ENCODE measurements at regions not wholly inside any gene's neighbourhood (a gene's known extent, or its start where the extent isn't known, plus 50 kb on each side); places are given as distances from the start of the nearest gene placed in this dataset.

DNA sequence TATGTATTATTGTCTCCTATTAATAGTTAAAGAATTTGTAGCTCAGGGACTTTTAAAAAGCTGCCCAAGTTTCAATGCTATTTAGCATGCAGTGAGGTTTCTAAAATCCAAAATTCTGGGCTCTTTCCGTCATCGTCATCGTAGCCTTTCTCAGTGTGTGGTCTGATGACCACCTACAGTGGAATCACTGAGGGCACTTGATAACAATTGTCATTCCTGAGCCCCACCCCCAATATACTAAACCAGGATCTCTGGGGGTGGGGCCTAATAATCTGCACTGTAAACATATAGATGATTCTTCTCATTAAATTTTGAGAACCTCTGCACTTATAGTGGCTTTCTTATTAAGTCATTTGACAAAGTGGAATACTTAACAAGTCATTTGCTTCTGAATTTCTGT, 674.8 kb downstream of the PLPP3 start:
- DNase-seq (ENCODE audit: low spot score), result no peak
- TF ChIP-seq, protein P1, sequence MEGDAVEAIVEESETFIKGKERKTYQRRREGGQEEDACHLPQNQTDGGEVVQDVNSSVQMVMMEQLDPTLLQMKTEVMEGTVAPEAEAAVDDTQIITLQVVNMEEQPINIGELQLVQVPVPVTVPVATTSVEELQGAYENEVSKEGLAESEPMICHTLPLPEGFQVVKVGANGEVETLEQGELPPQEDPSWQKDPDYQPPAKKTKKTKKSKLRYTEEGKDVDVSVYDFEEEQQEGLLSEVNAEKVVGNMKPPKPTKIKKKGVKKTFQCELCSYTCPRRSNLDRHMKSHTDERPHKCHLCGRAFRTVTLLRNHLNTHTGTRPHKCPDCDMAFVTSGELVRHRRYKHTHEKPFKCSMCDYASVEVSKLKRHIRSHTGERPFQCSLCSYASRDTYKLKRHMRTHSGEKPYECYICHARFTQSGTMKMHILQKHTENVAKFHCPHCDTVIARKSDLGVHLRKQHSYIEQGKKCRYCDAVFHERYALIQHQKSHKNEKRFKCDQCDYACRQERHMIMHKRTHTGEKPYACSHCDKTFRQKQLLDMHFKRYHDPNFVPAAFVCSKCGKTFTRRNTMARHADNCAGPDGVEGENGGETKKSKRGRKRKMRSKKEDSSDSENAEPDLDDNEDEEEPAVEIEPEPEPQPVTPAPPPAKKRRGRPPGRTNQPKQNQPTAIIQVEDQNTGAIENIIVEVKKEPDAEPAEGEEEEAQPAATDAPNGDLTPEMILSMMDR (IDR thresholded peaks at IDR 0.05; ENCODE audit: unreplicated experiment), result no peak
- Mint-ChIP-seq H3K9me3 (ENCODE audit: unreplicated experiment) (no peaks in the 10 kb centered on the region), H3K4me1 (ENCODE audit: unreplicated experiment) (no peaks in the 10 kb centered on the region), H3K36me3 (ENCODE audit: low read depth, unreplicated experiment) (no peaks in the 10 kb centered on the region), H3K27me3 (ENCODE audit: unreplicated experiment) (no peaks in the 10 kb centered on the region), H3K4me3 (ENCODE audit: unreplicated experiment) (no peak overlapping the region), H3K27ac (ENCODE audit: unreplicated experiment) (no peak overlapping the region)

DNA sequence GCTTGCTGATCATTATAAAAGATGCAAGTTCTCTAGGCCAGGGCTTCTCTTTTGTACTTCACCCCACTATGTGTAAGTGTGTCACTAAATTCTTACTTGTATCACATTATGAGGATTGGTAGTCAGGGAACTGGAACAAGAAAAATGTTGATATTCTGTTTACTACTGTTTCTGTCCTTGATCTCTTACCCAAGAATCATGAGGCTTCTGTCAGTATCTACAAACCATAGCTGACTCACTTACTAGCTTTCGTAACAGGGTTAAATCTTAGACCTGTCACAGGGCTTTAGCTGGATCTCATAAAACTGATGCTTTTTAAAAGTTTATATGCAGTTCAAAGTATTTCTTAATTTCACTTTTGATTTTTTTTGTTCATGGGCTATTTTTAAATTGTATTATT, 681.2 kb downstream of the PLPP3 start:
- Mint-ChIP-seq H3K36me3 (ENCODE audit: low read depth, unreplicated experiment) (no peaks in the 10 kb centered on the region), H3K4me1 (ENCODE audit: unreplicated experiment) (no peaks in the 10 kb centered on the region), H3K9me3 (ENCODE audit: unreplicated experiment) (no peaks in the 10 kb centered on the region), H3K4me3 (ENCODE audit: unreplicated experiment) (no peak overlapping the region), H3K27ac (ENCODE audit: unreplicated experiment) (no peak overlapping the region), H3K27me3 (ENCODE audit: unreplicated experiment) (no peaks in the 10 kb centered on the region)
- DNase-seq (ENCODE audit: low spot score), result no peak
- TF ChIP-seq, protein P1 (IDR thresholded peaks at IDR 0.05; ENCODE audit: unreplicated experiment), result no peak

DNA sequence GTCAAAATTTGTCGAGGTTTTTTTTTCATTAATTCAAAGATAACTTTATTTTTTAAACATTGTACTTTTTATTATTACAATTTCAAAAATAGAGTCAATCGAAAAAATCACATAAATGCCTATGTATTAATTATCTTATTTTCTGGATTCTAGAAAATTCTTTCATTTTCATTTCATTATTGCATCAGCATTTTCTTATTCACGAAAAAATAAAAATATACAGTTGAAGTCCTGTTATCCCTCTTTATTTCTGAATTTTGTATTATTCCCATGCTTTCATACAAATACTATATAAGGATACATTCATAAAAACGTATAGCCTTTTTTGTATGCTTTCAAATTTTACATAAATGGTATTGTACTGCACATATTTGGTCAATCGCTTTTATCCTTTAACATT, 681.0 kb upstream of the USP24 start:
- Mint-ChIP-seq H3K36me3 (ENCODE audit: low read depth, unreplicated experiment) (no peaks in the 10 kb centered on the region), H3K27ac (ENCODE audit: unreplicated experiment) (no peak overlapping the region), H3K27me3 (ENCODE audit: unreplicated experiment) (no peaks in the 10 kb centered on the region), H3K9me3 (ENCODE audit: unreplicated experiment) (no peaks in the 10 kb centered on the region), H3K4me3 (ENCODE audit: unreplicated experiment) (no peak overlapping the region), H3K4me1 (ENCODE audit: unreplicated experiment) (no peaks in the 10 kb centered on the region)
- no peak for DNase-seq (ENCODE audit: low spot score)
- TF ChIP-seq, protein P1 (IDR thresholded peaks at IDR 0.05; ENCODE audit: unreplicated experiment), result no peak

DNA sequence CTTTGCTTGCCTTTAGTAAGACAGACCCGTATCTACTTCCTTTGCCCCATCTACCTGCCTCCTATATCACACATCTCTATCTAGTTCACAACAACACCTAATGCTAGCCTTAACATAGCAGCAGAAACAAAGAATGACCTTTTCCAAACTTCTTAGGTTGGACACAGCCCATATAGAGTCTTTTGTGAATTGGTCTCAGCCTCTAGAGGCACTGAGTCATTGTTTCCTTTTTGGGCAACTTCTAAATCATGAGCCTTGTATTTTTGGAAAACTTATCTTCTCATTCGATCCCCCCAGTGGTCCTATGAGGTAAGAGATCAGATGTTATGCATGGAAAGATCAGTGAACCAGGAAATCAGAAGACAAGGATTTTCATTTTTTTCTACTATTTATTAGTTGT, 679.4 kb upstream of the USP24 start:
- no peak overlapping the region for H3K4me3 Mint-ChIP-seq (ENCODE audit: unreplicated experiment)
- no peak for DNase-seq (ENCODE audit: low spot score)
- H3K4me1 Mint-ChIP-seq (ENCODE audit: unreplicated experiment), result no peaks in the 10 kb centered on the region
- TF ChIP-seq, protein P1 (IDR thresholded peaks at IDR 0.05; ENCODE audit: unreplicated experiment), result no peak
- no peak overlapping the region for H3K27ac Mint-ChIP-seq (ENCODE audit: unreplicated experiment)
- no peaks in the 10 kb centered on the region for H3K27me3 Mint-ChIP-seq (ENCODE audit: unreplicated experiment)
- H3K36me3 Mint-ChIP-seq (ENCODE audit: low read depth, unreplicated experiment), result no peaks in the 10 kb centered on the region
- no peaks in the 10 kb centered on the region for H3K9me3 Mint-ChIP-seq (ENCODE audit: unreplicated experiment)

DNA sequence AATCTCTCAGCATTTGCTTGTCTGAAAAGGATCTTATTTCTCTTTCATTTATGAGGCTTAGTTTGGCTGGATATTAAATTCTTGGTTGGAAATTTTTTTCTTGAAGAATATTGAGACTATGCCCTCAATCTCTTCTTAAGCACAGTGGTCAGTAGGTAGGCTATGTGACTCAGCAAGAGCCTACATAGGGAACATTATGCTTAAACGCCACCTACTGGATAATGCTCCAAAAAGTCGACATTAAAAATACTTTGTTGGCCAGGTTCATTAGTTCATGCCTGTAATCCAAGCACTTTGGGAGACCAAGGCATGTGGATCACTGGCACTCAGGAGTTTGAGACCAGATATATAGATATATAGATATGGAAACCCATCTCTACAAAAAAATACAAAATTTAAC, 678.0 kb upstream of the USP24 start:
- no peak overlapping the region for H3K27ac Mint-ChIP-seq (ENCODE audit: unreplicated experiment)

More for the DNA sequence above, 678.0 kb upstream of the USP24 start:
- TF ChIP-seq, protein P1 (IDR thresholded peaks at IDR 0.05; ENCODE audit: unreplicated experiment), result peak; percentile 54
- Mint-ChIP-seq H3K27me3 (ENCODE audit: unreplicated experiment) (no peaks in the 10 kb centered on the region), H3K4me1 (ENCODE audit: unreplicated experiment) (no peaks in the 10 kb centered on the region), H3K4me3 (ENCODE audit: unreplicated experiment) (no peak overlapping the region), H3K9me3 (ENCODE audit: unreplicated experiment) (no peaks in the 10 kb centered on the region), H3K36me3 (ENCODE audit: low read depth, unreplicated experiment) (no peaks in the 10 kb centered on the region)
- DNase-seq (ENCODE audit: low spot score), result peak; percentile 11

Measured in endothelial cell (in vitro differentiated cells).